MCF 10A (cell line): ENCODE measurements at regions not wholly inside any gene's neighbourhood (a gene's known extent, or its start where the extent isn't known, plus 50 kb on each side); places are given as distances from the start of the nearest gene placed in this dataset.
"Not testable (repeated sequence)": the region's sequence is repeated elsewhere in the genome, so short reads cannot be mapped to it uniquely, and the experiment has no call there.

Experiments used
- BruUV-seq: library from RNA; stranded (reverse); fragments of 400-500 nt; replicated peaks from 2 replicates; lab custom pipeline; 2021; lab: Mats Ljungman, UMichigan
- CTCF ChIA-PET: fragments of 300-600 bp; sonication (Branson Sonifier 250); formaldehyde crosslinking; extraction: SDS; loops from one replicate; lab custom pipeline; 2021; ENCODE audit warnings: antibody characterized with exemption, inconsistent platforms; lab: Yijun Ruan, JAX
- POLR2A ChIA-PET: fragments of 300-600, 350-650 bp; sonication (Branson Sonifier 250); formaldehyde crosslinking; extraction: SDS; loops from one replicate; lab custom pipeline; 2020; ENCODE audit warnings: antibody characterized with exemption, inconsistent platforms; lab: Yijun Ruan, JAX
- DNase-seq: peaks from one replicate; pipeline ENCODE4 v3.0.0-alpha.2; 2018; ENCODE audit not compliant: unreplicated experiment
- H3K27ac Mint-ChIP-seq: one replicate; pipeline ENCODE4 v1.8.0; 2022; ENCODE audit warnings: mild to moderate bottlenecking, low read depth, mixed read lengths; ENCODE audit not compliant: unreplicated experiment
- H3K27me3 Mint-ChIP-seq: one replicate; pipeline ENCODE4 v1.8.0; 2022; ENCODE audit warnings: mixed read lengths; ENCODE audit not compliant: insufficient read depth, unreplicated experiment
- H3K36me3 Mint-ChIP-seq: one replicate; pipeline ENCODE4 v1.8.0; 2022; ENCODE audit warnings: mild to moderate bottlenecking, moderate library complexity, mixed read lengths; ENCODE audit not compliant: insufficient read depth, unreplicated experiment
- H3K4me1 Mint-ChIP-seq: one replicate; pipeline ENCODE4 v1.8.0; 2022; ENCODE audit warnings: mixed read lengths; ENCODE audit not compliant: insufficient read depth, unreplicated experiment
- H3K4me3 Mint-ChIP-seq: one replicate; pipeline ENCODE4 v1.8.0; 2022; ENCODE audit warnings: mild to moderate bottlenecking, moderate library complexity, mixed read lengths; ENCODE audit not compliant: unreplicated experiment
- H3K9me3 Mint-ChIP-seq: one replicate; pipeline ENCODE4 v1.8.0; 2022; ENCODE audit warnings: mixed read lengths; ENCODE audit not compliant: unreplicated experiment
- CTCF ChIP-seq: fragments of 200-600 bp; IDR thresholded peaks from one replicate; pipeline ENCODE4 v1.8.0; 2022; ENCODE audit warnings: antibody characterized with exemption, mild to moderate bottlenecking; ENCODE audit not compliant: unreplicated experiment
- intact Hi-C: fragments of 100-400 bp; cut with micrococcal nuclease; formaldehyde crosslinking; loops from 2 replicates; pipeline ENCODE4 v1.14.1; 2022

GRCh38 chr1:221965252-221965651 is 223.4 kb upstream of the DUSP10 start:
- H3K27ac Mint-ChIP-seq, result no peak overlapping the region
- DNase-seq, result no peak
- no peaks in the 10 kb centered on the region for H3K27me3 Mint-ChIP-seq
- intact Hi-C loops, result no loop called here
- no peak overlapping the region for H3K4me3 Mint-ChIP-seq
- TF ChIP-seq CTCF, result no peak
- ChIA-PET POLR2A (interaction anchor here (0.6 kb wide), 1 partner anchor 144 kb away, joined by 3 read pairs; no protein-coding TSS in a partner anchor), CTCF (interaction anchor here (0.6 kb wide), 1 partner anchor 422 kb away, joined by 3 read pairs; no protein-coding TSS in a partner anchor)
- H3K9me3 Mint-ChIP-seq, result no peaks in the 10 kb centered on the region
- no peaks in the 10 kb centered on the region for H3K36me3 Mint-ChIP-seq
- peaks cover 17% of the 10 kb centered on the region for H3K4me1 Mint-ChIP-seq
- no TSS peak for BruUV-seq

- H3K9me3 Mint-ChIP-seq, result no peaks in the 10 kb centered on the region
- DNase-seq, result no peak
- BruUV-seq, result no TSS peak
- H3K4me1 Mint-ChIP-seq, result peaks cover 17% of the 10 kb centered on the region
- POLR2A ChIA-PET, result interaction anchor here (0.6 to 1.8 kb wide), 4 partner anchors 9 to 218 kb away, joined by 3 to 6 read pairs (median 4); no protein-coding TSS in a partner anchor
- TF ChIP-seq CTCF, result no peak
- intact Hi-C loops, result no loop called here
- no peak overlapping the region for H3K4me3 Mint-ChIP-seq
- CTCF ChIA-PET, result interaction anchor here (0.6 to 0.8 kb wide), 3 partner anchors 122 to 290 kb away, joined by 3 to 4 read pairs (median 3); no protein-coding TSS in a partner anchor
- H3K27me3 Mint-ChIP-seq, result no peaks in the 10 kb centered on the region
- no peaks in the 10 kb centered on the region for H3K36me3 Mint-ChIP-seq
- no peak overlapping the region for H3K27ac Mint-ChIP-seq
Observed at GRCh38 chr1:221963742-221964141, 221.9 kb upstream of the DUSP10 start.

GRCh38 chr1:221962385-221962784 is 220.5 kb upstream of the DUSP10 start:
- Mint-ChIP-seq H3K27me3 (no peaks in the 10 kb centered on the region), H3K4me1 (peaks cover 23% of the 10 kb centered on the region), H3K4me3 (no peak overlapping the region), H3K9me3 (peaks cover 7% of the 10 kb centered on the region), H3K27ac (peak overlapping the region; percentile 52), H3K36me3 (no peaks in the 10 kb centered on the region)
- BruUV-seq, result no TSS peak
- intact Hi-C loops, result no loop called here
- ChIA-PET CTCF (interaction anchor here (0.6 to 2.7 kb wide), 7 partner anchors 10 to 501 kb away, joined by 3 to 13 read pairs (median 3); no protein-coding TSS in a partner anchor), POLR2A (interaction anchor here (0.8 to 2.5 kb wide), 8 partner anchors 10 to 220 kb away, joined by 3 to 11 read pairs (median 5); partner anchors contain the start of gene DUSP10)
- no peak for DNase-seq
- TF ChIP-seq CTCF, result no peak

DNA sequence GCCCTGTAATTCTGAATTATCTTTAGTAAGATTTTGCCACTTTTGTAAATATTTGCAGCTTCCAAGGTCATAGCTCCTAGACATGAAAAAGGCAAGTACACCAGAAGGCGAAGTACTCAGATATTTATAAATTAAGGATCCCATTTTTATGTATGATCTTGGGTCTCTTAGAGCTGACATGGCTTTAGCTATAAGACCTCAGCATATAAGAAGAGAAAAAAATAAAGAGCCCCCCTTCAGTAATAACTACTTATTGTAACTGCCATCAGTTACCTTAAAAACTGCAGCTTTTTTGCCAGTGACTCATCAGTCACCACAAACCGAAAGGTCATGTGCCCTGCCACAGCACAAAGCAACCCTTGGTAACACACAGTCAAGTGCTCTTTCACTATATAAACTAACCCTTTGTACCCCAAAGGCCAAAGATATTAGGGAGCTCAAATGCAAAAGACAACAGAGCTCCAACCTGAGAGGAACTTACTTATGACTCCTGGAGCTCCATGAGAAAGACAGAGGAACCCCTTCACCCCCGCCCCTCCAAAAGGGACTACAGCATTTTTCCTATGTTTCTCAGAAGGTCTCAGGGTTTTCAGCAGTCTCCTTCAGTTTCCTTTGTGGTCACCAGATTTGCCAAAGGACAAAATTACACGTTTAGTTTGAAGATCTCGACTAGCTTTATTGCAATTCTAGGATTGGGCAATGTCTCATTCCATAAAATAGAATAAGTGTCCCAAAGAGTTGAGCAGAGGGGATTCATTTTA is 219.8 kb upstream of the DUSP10 start:
- no TSS peak for BruUV-seq
- Mint-ChIP-seq H3K9me3 (peaks cover 7% of the 10 kb centered on the region), H3K4me1 (peaks cover 23% of the 10 kb centered on the region), H3K27me3 (no peaks in the 10 kb centered on the region), H3K27ac (peak overlapping the region; percentile 52), H3K36me3 (no peaks in the 10 kb centered on the region), H3K4me3 (peak overlapping the region; percentile 0)
- ChIA-PET POLR2A (interaction anchor here (0.6 to 2.5 kb wide), 16 partner anchors 9 to 355 kb away, joined by 3 to 11 read pairs (median 3); partner anchors contain the start of gene DUSP10), CTCF (interaction anchor here (0.6 to 2.7 kb wide), 10 partner anchors 10 to 765 kb away, joined by 3 to 13 read pairs (median 4); no protein-coding TSS in a partner anchor)
- intact Hi-C loops, result no loop called here
- peak; percentile 76 for DNase-seq
- TF ChIP-seq CTCF, result no peak

DNA sequence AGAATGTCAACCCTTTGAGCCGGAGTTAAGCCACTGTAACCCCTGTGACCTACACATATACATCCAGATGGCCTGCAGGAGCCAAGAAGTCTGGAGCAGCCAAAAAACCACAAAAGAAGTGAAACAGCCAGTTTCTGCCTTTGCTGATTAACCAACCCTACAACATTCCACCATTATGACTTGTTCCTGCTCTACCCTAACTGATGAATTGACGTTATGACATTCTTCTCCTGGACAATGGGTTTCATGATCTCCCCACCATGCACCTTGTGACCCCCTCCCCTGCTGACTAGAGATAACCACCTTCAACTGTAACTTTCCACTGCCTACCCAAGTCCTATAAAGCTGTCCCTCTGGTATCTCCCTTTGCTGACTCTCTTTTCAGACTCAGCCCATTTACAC is 216.3 kb upstream of the DUSP10 start:
- H3K27ac Mint-ChIP-seq, H3K36me3 Mint-ChIP-seq, BruUV-seq, H3K4me3 Mint-ChIP-seq, H3K9me3 Mint-ChIP-seq, intact Hi-C loops, CTCF ChIA-PET, H3K27me3 Mint-ChIP-seq: not testable (repeated sequence)
- peak; percentile 25 for DNase-seq
- POLR2A ChIA-PET, result interaction anchor here (0.6 kb wide), 2 partner anchors 28 to 813 kb away, joined by 3 to 5 read pairs; no protein-coding TSS in a partner anchor
- H3K4me1 Mint-ChIP-seq, result peaks cover 23% of the 10 kb centered on the region

- H3K4me3 Mint-ChIP-seq, DNase-seq, H3K9me3 Mint-ChIP-seq, POLR2A ChIA-PET, H3K27ac Mint-ChIP-seq, intact Hi-C loops, H3K36me3 Mint-ChIP-seq, H3K27me3 Mint-ChIP-seq, CTCF ChIA-PET, BruUV-seq: not testable (repeated sequence)
- H3K4me1 Mint-ChIP-seq, result peaks cover 23% of the 10 kb centered on the region
Observed at GRCh38 chr1:221957350-221957749, 215.5 kb upstream of the DUSP10 start.
